Neural crest cell (in vitro differentiated cells): ENCODE measurements at regions not wholly inside any gene's neighbourhood (a gene's known extent, or its start where the extent isn't known, plus 50 kb on each side); places are given as distances from the start of the nearest gene placed in this dataset.
"Not testable (repeated sequence)": the region's sequence is repeated elsewhere in the genome, so short reads cannot be mapped to it uniquely, and the experiment has no call there.

Experiments used
- DNase-seq: peaks from one replicate; pipeline ENCODE4 v3.0.0; 2021; ENCODE audit warnings: low read depth, mixed read lengths, low spot score
- H3K27ac Mint-ChIP-seq: one replicate; pipeline ENCODE4 v1.8.0; 2021; ENCODE audit warnings: mild to moderate bottlenecking, mixed read lengths; ENCODE audit not compliant: unreplicated experiment
- H3K27me3 Mint-ChIP-seq: 2 replicates; pipeline ENCODE4 v1.8.0; 2021; ENCODE audit warnings: low read depth, mild to moderate bottlenecking, mixed read lengths
- H3K36me3 Mint-ChIP-seq: 2 replicates; pipeline ENCODE4 v1.8.0; 2021; ENCODE audit warnings: low read depth, mild to moderate bottlenecking, mixed read lengths
- H3K4me1 Mint-ChIP-seq: 2 replicates; pipeline ENCODE4 v1.8.0; 2021; ENCODE audit warnings: mixed read lengths
- H3K4me3 Mint-ChIP-seq: one replicate; pipeline ENCODE4 v1.8.0; 2021; ENCODE audit warnings: mild to moderate bottlenecking, mixed read lengths
- H3K9me3 Mint-ChIP-seq: 2 replicates; pipeline ENCODE4 v1.8.0; 2021; ENCODE audit warnings: mixed read lengths
- CTCF ChIP-seq: fragments of 200-600 bp; sonication (generic); conservative IDR thresholded peaks from 2 replicates; pipeline ENCODE4 v1.5.0; 2021; ENCODE audit warnings: antibody characterized with exemption, mild to moderate bottlenecking

GRCh38 chr2:175677880-175678279 lies 324.2 kb downstream of the LNPK start:
- no peak overlapping the region for H3K4me3 Mint-ChIP-seq
- DNase-seq = no peak
- H3K9me3 Mint-ChIP-seq = peaks cover 5% of the 10 kb centered on the region
- no peaks in the 10 kb centered on the region for H3K4me1 Mint-ChIP-seq
- no peaks in the 10 kb centered on the region for H3K27me3 Mint-ChIP-seq
- TF ChIP-seq CTCF = no peak
- no peak overlapping the region for H3K27ac Mint-ChIP-seq
- peaks cover 9% of the 10 kb centered on the region for H3K36me3 Mint-ChIP-seq

- no peaks in the 10 kb centered on the region for H3K4me1 Mint-ChIP-seq
- no peak overlapping the region for H3K27ac Mint-ChIP-seq
- no peak for DNase-seq
- H3K9me3 Mint-ChIP-seq = peaks cover 16% of the 10 kb centered on the region
- no peak overlapping the region for H3K4me3 Mint-ChIP-seq
- peaks cover 16% of the 10 kb centered on the region for H3K36me3 Mint-ChIP-seq
- TF ChIP-seq CTCF = no peak
- no peaks in the 10 kb centered on the region for H3K27me3 Mint-ChIP-seq
Observed at GRCh38 chr2:175676813-175677212, 325.3 kb downstream of the LNPK start.

GRCh38 chr2:175668804-175669203 lies 333.3 kb downstream of the LNPK start:
- H3K36me3 Mint-ChIP-seq = peaks cover 27% of the 10 kb centered on the region
- H3K27me3 Mint-ChIP-seq, H3K4me1 Mint-ChIP-seq, H3K27ac Mint-ChIP-seq, DNase-seq, H3K4me3 Mint-ChIP-seq: not testable (repeated sequence)
- peaks cover 27% of the 10 kb centered on the region for H3K9me3 Mint-ChIP-seq

GRCh38 chr2:175662335-175662734 lies 339.7 kb downstream of the LNPK start:
- Mint-ChIP-seq H3K27ac (no peak overlapping the region), H3K4me1 (no peaks in the 10 kb centered on the region), H3K36me3 (no peaks in the 10 kb centered on the region), H3K4me3 (no peak overlapping the region), H3K9me3 (no peaks in the 10 kb centered on the region), H3K27me3 (no peaks in the 10 kb centered on the region)
- TF ChIP-seq CTCF = no peak
- DNase-seq = no peak

- H3K27me3 Mint-ChIP-seq = no peaks in the 10 kb centered on the region
- no peak overlapping the region for H3K4me3 Mint-ChIP-seq
- no peak overlapping the region for H3K27ac Mint-ChIP-seq
- peaks cover 10% of the 10 kb centered on the region for H3K36me3 Mint-ChIP-seq
- peaks cover 9% of the 10 kb centered on the region for H3K9me3 Mint-ChIP-seq
- TF ChIP-seq CTCF = no peak
- no peak for DNase-seq
- no peaks in the 10 kb centered on the region for H3K4me1 Mint-ChIP-seq
Observed at GRCh38 chr2:175648577-175649063, 353.4 kb downstream of the LNPK start.

GRCh38 chr2:175647058-175647457 lies 355.0 kb downstream of the LNPK start:
- no peaks in the 10 kb centered on the region for H3K4me1 Mint-ChIP-seq
- H3K36me3 Mint-ChIP-seq = peaks cover 6% of the 10 kb centered on the region
- H3K4me3 Mint-ChIP-seq = no peak overlapping the region
- no peak overlapping the region for H3K27ac Mint-ChIP-seq
- no peaks in the 10 kb centered on the region for H3K27me3 Mint-ChIP-seq
- DNase-seq = no peak
- no peaks in the 10 kb centered on the region for H3K9me3 Mint-ChIP-seq
- no peak for TF ChIP-seq CTCF
